NCI-H2081 treated with DMSO at 0.1 percent for 48 hours (cell line): ENCODE measurements at regions not wholly inside any gene's neighbourhood (a gene's known extent, or its start where the extent isn't known, plus 50 kb on each side); places are given as distances from the start of the nearest gene placed in this dataset.
A peak's percentile ranks its signal among the peaks of the same experiment; 100 is the strongest.
"Not testable (repeated sequence)": the region's sequence is repeated elsewhere in the genome, so short reads cannot be mapped to it uniquely, and the experiment has no call there.

Experiments
- DNase-seq: peaks from one replicate; lab custom pipeline; 2025; lab: John Stamatoyannopoulos, UW

DNA sequence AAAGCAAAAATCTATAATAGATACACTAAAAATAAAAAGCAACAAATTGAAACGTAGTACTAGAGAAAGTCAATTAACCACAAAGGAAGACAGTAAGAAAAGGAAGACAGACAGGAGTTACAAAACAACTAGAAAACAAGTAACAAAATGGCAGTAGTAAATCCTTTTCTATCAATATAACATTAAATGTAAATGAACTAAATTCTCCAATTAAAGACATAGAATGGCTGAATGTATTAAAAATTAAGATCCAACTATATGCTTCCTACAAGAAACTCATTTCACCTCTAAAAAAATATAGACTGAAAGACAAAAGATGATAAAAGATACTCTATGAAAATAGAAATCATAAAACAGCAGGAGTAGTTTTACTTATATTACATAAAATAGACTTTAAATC, 79.1 kb downstream of the CTH start:
- DNase-seq, result no peak

DNA sequence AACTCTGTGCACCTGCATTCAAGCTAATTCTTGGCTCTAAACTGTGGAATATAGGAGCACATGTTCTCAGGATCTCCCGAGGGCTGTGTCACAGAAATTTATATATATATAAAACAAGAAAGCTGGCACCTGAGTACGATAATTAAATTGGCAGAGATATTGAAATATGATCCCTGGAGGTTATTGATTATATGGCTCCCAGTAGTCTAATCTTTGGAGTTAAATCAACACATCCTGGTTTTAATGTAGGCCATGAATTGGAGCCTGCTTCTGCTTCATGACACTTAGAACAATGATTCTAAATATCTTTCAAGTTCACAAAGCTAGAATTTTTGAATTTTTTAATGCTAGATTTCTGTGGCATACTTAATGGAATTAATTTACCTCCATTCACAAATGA, 84.3 kb downstream of the CTH start:
- peak; percentile 18 for DNase-seq

DNA sequence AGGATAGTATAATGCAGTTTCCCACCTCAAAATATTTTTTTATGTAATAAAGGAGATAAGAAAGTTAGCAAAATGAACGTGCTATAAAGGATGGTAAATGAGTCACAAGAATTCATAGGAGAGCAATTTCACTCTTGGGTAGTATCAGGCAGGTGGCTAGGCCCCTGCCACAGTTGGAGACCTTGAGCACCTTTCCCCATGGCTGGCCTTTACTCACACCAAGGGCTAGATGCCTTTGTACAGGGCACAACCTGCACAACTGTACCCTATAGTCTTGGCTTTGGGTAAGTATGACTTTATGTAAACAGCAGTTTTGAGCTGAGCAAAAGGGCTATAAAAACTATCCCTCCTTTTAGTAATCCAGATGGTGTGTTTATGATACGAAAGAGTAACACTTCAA, 85.1 kb downstream of the CTH start:
- no peak for DNase-seq

DNA sequence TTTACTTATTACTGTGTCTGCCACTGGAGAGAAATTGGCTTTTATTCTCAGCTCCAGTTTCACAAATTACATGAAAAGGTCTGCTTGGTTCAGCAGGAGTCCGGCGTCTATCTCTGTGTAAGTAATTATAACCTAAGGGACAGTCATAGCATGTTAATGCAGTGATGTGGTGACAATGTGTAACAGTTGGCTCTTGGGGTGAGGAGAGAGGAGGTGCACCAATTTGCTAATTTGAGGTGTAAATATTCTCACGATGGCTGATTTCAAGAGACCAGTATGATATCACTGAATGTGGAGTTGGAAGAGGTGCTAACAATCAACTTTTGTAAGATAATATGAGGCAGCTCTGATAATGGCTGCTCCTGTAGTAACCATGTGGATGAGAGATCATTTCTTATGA, 86.1 kb downstream of the CTH start:
- DNase-seq, result peak; percentile 22

DNA sequence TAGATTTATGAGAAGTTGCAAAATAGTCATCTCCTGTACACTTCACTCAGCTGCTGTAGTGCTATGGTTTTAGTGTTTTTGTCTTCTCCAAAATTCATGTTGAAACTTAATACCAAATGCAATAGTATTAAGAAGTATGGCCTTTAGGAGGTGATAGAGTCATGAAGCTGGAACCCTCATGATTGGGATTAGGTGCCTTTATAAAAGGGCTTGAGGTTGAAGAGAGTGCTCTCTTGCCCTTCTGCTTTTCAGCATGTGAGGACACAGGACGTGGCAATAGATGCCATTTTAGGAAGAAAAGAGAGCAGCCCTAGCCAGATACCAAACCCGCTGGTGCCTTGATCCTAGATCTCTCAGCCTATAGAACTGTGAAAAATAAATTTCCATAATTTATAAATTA, 87.6 kb downstream of the CTH start:
- DNase-seq, result no peak

DNA sequence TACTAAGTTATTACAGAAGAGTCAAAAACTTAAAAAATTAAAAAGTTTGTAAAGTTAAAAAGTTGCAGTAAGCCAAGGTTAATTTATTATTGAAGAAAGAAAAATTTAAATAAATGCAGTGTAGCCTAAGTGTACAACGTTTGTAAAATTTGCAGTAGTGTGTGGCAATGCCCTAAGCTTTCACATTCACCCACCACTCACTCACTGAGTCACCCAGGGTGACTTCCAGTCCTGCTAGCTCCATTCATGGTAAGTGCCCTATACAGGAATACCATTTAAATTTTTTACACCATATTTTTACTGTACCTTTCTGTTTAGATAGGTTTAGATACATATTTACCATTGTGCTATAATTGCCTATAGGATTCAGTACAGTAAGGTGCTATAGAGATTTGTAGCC, 88.6 kb downstream of the CTH start:
- DNase-seq, result no peak

DNA sequence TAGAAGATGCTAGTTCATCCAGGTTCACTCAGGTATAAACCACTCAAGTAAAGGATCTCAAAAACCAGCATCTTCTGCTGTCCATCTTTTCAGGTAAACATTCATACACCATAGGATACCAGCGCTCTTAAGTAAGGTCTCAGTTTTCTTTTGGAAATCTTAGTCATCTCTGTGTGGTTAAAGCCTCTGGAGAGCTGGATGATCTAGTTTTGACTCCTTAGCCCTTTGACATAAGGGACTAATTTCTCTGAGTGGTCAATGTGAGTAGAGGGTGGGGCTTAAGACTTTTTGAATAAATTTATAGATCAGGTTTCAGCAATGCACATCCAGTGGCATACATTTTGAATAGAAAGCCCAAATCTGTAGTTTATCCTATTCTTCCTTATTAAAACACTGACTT, 92.3 kb downstream of the CTH start:
- no peak for DNase-seq

DNA sequence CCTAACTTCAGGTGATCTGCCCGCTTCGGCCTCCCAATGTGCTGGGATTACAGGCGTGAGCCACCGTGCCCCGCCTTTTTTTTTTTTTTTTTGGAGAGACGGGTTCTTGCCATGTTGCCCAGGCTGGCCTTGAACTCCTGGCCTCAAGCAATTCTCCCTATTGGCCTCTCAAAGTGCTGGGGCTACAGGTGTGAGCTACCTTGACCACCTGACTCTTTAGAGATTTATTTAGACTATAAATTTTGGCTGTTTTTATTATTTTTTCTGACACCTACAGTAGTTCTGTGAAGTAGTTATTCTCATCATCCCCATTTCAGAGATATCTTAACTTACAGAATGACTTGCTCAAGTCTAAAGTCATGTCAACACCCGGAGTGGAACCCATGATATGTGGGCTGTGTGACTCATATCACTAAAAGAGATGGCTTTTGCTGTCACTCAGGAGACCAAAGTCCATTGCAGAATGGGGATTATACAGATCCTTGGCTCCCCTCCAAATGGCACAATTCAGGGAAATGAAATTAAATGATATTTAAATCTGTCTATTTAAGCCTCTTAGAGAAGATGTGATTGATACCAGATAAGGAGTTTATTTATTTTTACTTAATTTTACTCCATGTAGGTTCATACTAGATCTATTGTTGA, 93.2 kb downstream of the CTH start:
- no peak for DNase-seq

DNA sequence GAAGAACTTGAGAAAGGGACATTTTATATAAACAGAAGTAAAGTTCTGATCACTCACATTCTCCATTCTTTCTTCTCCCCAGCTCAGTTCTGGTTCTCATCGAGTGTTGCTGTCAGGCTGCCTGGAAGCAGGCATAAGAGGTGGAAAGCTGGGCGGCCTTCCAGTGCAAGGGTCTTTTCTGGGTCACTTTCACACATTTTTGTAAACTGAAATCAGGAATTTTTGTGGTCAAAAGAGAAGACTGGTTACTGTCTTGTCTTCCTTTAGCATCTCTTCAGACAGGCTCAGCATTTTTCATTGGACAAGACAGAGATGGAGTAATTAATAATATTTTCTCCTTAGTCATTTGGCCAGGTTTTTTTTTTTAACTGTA, 93.7 kb downstream of the CTH start:
- DNase-seq, result no peak

DNA sequence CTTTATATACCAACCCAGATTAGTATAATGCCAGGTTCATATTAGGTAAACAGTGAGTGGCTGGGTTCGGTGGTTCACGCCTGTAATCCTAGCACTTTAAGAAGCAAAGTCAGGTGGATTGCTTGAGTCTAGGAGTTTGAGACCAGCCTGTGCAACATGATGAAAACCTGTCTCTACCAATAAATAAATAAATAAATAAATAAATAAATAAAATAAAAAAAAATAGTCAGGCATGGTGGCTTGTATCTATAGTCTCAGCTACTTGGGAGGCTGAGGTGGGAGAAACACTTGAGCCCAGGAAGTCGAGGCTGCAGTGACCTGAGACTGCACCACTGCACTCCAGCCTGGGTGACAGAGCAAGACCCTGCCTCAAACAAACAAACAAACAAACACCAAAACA, 96.9 kb downstream of the CTH start:
- DNase-seq, result not testable (repeated sequence)

DNA sequence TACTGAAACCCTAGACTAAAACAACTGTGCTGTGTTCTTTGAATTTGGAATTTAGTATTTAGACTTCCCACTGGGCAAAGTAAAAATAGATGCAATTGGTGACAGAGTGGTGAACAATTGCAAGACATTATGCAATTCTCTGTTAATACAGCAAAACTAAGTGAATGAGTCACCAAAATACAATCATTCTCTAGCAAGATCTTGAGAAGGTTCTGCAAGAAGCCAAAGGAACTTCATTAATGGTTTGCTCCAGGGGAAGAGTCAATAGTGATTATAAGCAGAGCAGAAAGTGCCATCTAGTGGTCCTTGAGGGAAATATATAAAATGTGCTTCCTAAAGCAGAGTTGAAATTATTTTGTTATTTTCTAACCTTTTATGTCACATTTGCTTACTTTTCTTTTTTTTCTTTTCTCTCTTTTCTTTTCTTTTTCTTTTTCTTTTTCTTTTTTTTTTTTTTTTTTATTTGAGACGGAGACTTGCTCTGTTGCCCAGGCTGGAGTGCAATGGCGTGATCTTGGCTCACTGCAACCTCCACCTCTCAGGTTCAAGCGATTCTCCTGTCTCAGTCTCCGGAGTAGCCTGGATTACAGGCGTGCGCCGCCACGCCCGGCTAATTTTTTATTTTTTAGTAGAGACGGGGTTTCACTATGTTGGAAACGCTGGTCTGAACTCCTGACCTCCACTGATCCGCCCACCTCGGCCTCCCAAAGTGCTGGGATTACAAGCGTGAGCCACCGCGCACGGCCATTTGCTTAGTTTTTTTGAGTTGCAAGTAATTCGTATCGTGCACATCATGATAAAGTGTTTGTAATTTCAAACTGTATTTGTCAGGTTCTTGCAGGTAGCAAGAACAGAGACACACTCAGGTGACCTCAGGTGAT, 99.2 kb downstream of the CTH start:
- no peak for DNase-seq

DNA sequence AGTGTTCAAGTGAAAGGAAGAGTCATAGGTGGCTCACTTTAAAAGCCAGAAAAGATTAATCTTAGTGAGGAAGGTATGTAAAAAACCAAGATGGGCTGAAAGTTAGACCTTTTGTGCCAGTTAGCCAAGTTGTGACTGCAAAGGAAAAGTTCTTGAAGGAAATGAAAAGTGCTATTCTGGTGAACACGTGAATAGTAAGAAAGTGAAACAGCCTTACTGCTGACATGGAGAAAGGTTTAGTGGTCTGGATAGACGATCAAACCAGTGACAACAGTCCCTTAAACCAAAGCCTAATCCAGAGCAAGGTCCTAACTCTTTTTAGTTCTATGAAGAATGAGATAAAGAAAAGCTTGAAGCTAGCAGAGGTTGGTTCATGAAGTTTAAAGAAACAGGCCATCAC, 106.4 kb downstream of the CTH start:
- no peak for DNase-seq

DNA sequence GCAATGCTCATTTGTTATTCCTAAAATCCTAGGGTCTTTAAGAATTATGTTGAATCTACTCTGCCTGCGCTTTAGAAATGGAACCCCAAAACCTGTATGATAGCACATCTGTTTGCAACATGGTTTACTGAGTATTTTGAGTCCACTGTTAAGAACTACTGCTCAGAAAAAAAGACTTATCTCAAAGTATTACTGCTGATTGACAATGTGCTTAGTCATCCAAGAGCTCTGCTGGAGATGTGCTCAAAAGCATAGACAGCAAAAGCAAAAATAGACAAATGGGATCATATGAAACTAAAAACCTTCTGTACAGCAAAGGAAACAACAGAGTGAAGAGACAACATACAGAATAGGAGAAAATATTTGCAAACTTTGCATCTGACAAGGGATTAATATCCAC, 107.0 kb downstream of the CTH start:
- DNase-seq, result no peak

DNA sequence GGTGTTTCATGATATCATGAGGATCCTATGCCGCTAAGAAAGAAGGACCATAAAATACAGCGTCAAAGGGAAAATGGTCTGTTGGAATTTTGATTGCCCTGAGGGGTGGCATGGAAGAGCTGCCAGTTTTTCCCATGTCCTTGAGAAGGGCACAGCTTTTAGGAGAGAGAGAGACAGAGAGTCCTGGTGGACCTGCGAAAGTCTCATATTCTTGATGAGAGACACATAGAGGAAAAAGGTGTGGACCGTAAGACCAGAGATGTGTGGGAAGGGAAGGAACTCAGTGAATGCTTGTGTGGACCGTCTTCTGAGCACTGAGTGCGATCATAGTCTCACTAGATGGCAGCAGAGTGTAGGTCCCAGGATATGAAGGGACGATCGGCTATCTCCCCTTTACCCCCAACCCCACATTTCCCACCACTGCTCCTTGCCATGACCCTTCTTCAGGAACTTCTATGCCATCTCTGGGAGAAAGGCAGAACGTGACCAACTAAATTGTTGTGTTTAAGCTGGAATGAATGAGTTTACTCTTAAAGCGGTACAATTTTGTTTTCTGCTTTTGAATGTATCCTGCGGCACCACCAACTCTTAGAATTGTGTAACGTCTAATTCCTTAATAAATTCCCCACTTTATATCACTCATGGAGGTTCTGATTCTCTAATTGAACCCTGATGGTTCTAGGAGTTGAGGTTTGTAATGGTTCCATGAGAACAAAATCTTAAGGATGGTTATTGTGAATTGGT, 117.7 kb downstream of the CTH start:
- DNase-seq, result no peak

DNA sequence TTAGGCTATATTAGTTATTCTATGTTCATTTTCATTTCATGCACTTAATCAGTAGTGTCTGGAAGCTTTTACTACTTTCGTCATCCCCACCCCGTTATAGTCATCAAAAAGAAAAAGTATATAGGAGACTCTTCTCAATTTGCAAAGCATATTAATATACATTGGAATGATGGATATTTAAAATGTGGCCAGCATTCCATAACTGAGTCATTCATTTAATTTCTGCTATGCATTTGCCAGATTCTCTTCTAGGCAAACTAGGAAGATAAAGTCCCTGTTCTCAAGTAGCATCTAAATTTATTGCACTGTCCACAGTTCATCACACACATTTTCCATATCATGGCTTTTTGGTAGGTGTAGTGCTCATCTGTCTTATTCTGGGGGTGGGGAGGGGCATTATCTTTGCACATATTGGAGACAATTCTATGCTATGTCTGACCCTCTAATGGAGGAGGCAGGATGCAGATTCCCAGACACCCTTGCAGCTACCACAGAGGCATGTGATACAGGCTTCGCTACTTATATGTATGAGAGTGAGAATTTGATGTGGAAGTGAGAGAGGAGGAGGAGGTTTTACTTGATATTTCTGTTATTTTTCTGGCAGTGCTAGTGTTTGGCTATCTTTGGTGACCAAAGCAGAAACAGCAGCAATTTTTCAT, 125.8 kb downstream of the CTH start:
- DNase-seq, result no peak

DNA sequence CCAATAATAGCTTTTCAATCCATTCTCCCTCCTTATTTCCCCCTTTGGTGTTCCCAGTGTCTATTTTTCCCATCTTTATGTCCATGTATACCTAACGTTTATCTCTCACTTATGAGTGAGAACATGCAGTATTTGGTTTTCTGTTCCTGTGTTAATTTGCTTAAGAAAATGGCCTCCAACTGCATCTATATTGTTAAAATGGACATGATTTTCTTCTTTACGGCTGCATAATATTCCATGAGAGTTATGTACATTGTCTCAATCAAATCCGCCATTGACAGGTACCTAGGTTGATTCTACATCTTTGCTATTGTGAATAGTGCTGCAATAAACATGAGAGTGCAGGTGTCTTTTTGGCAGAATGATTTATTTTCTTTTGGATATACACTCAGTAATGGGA, 126.7 kb downstream of the CTH start:
- no peak for DNase-seq

DNA sequence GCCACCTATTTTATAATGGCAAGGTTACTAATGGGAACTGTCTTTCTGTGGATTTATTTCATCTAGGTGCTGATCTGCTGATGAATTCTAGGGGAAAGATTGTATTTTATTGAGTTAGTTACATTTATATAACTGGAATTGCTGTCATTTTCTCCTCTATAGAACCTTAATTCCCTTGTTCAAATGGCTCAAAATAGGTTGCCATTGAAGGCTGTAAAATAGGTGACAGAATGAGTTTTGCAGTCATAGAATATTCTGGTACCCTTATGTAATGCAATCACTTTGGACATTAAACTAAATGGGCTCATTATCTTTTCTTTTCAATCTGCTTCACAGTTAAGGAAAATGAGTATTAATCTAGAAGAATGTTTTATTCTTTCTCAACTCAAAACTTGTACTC, 131.0 kb downstream of the CTH start:
- no peak for DNase-seq

DNA sequence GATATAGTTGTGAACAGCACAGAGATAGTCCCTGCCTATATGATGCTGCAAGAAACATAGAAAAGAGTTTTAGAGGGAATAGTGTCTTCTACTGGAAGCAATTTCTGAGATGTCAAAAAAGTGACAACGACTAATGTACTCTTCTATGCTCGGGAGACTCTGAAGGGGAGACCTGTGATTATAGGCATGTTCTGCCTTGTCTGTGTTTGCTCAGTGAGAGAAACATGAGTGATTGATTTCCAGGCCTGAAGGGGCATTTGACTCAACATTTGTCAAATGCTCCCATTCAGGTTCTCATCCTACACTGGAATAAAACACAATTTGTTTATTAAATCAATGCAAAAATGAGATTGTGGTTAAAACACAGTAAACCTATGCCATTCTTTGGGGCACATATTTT, 131.8 kb downstream of the CTH start:
- no peak for DNase-seq

DNA sequence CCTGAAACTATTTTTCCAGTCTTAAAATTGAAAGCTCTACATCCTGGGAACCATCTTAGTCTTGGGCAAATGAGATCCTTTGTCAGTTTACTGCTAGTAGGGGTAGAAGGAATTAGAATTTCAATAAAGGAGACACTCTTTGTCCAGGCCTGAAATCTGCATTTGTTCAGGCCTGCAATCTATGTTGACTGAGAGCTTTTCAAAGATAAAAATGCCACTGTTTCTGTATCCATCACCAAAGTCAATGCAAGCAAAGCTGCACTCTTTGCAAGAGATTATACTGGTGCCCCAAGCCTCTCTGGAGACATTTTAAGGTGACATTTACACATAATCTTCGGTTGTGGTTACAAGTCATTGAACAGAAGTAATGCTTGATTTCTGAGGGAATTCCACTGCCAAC, 135.7 kb downstream of the CTH start:
- no peak for DNase-seq

DNA sequence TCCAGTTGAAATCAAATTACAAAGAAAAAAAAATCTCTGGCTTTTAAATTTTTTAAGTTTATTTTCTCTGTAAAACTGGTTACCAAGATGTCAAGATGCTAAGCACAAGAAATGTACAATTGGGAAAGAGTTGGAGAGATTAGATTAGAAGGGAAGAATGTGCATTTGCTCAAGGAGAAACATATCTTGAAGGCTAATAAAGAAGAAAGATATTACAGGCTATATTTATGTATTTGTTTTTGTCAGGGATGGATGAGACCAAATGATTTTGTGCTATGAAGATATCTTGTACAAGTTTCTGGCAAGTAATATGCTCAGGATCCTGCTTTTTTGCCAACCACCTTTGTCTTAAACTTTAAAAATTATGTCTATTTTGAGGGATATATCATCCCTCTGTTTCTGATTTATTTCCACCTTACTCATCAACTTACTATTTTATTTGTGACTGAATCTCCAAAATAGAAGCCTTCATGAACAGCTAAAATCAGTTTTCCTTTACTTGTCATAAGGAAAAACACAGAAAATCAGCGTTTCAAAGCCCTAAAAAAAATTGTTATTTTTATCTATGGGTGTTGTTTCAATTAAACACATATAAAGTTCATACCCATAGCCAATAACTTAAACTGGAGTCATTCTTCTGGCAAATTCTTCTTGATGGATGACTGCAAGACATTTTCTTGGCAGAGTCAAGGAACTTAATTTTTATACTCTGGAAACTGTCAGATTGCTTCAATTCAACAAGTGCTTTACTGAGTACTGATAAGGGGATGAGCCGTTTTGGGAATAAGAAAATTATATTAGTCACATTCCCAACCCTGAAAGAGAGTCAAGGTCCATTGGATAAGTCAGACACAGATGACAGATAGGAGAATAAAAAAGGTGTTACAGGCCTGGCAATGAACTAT, 141.8 kb downstream of the CTH start:
- no peak for DNase-seq

DNA sequence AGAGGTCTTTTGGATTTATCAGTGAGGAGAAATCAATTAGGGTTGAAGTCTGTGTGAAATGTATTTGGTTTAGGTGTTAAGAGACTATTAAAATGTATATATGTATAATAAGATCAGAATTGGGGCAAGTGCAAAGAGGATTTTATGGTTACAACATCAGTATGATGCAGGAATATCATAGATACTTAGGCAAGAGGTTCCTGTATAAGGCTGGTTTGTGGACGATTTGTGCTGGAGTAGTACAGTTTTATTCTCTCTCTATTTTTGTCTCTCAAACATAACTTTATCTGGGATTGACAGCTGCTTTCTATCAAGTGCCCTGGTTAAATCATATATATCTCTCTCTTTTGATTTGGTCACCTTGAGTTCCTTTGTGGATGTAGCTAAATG, 142.5 kb downstream of the CTH start:
- DNase-seq, result no peak

DNA sequence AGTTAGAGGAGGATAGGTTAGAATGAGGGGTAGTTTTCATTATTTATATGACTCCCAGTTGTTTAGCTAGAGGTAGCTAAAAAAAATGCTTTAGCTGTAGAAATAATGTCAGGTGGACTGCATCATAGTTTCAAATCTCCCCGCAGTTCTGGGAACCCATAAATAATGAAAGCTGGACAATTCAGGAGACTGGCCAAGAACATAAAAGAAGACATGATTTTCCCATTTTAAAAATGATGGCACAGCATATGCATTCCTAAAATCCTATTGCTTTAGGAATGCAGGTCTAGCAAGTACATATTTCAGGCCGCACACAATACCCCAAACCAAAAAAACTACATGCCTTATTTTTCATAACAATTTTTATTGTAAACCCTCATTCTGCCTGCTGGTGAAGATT, 143.3 kb downstream of the CTH start:
- DNase-seq, result no peak
